WTC11 (cell line): ENCODE measurements at regions not wholly inside any gene's neighbourhood (a gene's known extent, or its start where the extent isn't known, plus 50 kb on each side); places are given as distances from the start of the nearest gene placed in this dataset.

Experiments used
- ATAC-seq: fragments of 200-7000 bp; cut with Tn5 transposase; 2 replicates; pipeline ENCODE4 v1.10.0; 2021; ENCODE audit warnings: mild to moderate bottlenecking, moderate library complexity
- CTCF ChIA-PET: fragments of 300-600 bp; sonication (Branson Sonifier 250); formaldehyde crosslinking; loops from one replicate; lab custom pipeline; 2021; ENCODE audit warnings: antibody characterized with exemption; lab: Charles Lee
- POLR2A ChIA-PET: fragments of 350-600 bp; sonication (Branson Sonifier 250); formaldehyde crosslinking; loops from one replicate; lab custom pipeline; 2021; ENCODE audit warnings: antibody characterized with exemption; lab: Charles Lee
- DNase-seq: peaks from one replicate; pipeline ENCODE4 v3.0.0; 2021; ENCODE audit warnings: low spot score
- H3K27ac Mint-ChIP-seq: 2 replicates; pipeline ENCODE4 v1.8.0; 2021; ENCODE audit warnings: mixed read lengths
- H3K27me3 Mint-ChIP-seq: 2 replicates; pipeline ENCODE4 v1.8.0; 2021; ENCODE audit warnings: low read depth, mild to moderate bottlenecking, moderate library complexity, mixed read lengths
- H3K36me3 Mint-ChIP-seq: 2 replicates; pipeline ENCODE4 v1.8.0; 2021; ENCODE audit warnings: mixed read lengths
- H3K4me1 Mint-ChIP-seq: 2 replicates; pipeline ENCODE4 v1.8.0; 2022; ENCODE audit warnings: mixed read lengths
- H3K4me3 Mint-ChIP-seq: 2 replicates; pipeline ENCODE4 v1.8.0; 2021; ENCODE audit warnings: mild to moderate bottlenecking, moderate library complexity, mixed read lengths
- H3K9me3 Mint-ChIP-seq: 2 replicates; pipeline ENCODE4 v1.8.0; 2021; ENCODE audit warnings: mixed read lengths
- ARID4B ChIP-seq: sonication (generic); formaldehyde crosslinking; IDR thresholded peaks from 2 replicates; pipeline ENCODE4 v1.8.0; 2023; ENCODE audit warnings: missing genetic modification reagents, mild to moderate bottlenecking, borderline replicate concordance
- CBFB ChIP-seq: sonication (generic); formaldehyde crosslinking; IDR thresholded peaks from 2 replicates; pipeline ENCODE4 v1.8.1; 2022; ENCODE audit warnings: mild to moderate bottlenecking, low read depth, missing genetic modification reagents
- CREB1 ChIP-seq: sonication (generic); formaldehyde crosslinking; IDR thresholded peaks from 2 replicates; pipeline ENCODE4 v1.8.0; 2023; ENCODE audit warnings: mild to moderate bottlenecking, missing genetic modification reagents
- E2F4 ChIP-seq: sonication (generic); formaldehyde crosslinking; IDR thresholded peaks from 2 replicates; pipeline ENCODE4 v1.8.1; 2022; ENCODE audit warnings: low read depth, mild to moderate bottlenecking, moderate library complexity, missing genetic modification reagents, borderline replicate concordance
- ERG ChIP-seq: fragments of 250-450 bp; sonication (Bioruptor Pico); IDR thresholded peaks from 2 replicates; pipeline ENCODE4 v1.8.0; 2021; ENCODE audit warnings: mild to moderate bottlenecking
- ETV6 ChIP-seq: sonication (generic); formaldehyde crosslinking; IDR thresholded peaks from 2 replicates; pipeline ENCODE4 v1.8.1; 2022; ENCODE audit warnings: mild to moderate bottlenecking, missing genetic modification reagents
- HMGA2 ChIP-seq: fragments of 250-450 bp; sonication (Bioruptor Pico); IDR thresholded peaks from 2 replicates; pipeline ENCODE4 v1.4.0; 2021; ENCODE audit warnings: mild to moderate bottlenecking, moderate library complexity
- IRF1 ChIP-seq: sonication (generic); formaldehyde crosslinking; IDR thresholded peaks from 2 replicates; pipeline ENCODE4 v1.8.0; 2023; ENCODE audit warnings: missing genetic modification reagents
- NR1H2 ChIP-seq: sonication (generic); formaldehyde crosslinking; IDR thresholded peaks from 2 replicates; pipeline ENCODE4 v1.9.0; 2021; ENCODE audit warnings: mild to moderate bottlenecking, moderate library complexity, missing genetic modification reagents
- ZNF219 ChIP-seq: sonication (generic); formaldehyde crosslinking; IDR thresholded peaks from 2 replicates; pipeline ENCODE4 v1.8.0; 2023; ENCODE audit warnings: missing genetic modification reagents, mild to moderate bottlenecking, borderline replicate concordance
- ZNF232 ChIP-seq: sonication (generic); formaldehyde crosslinking; IDR thresholded peaks from 2 replicates; pipeline ENCODE4 v1.8.0; 2022; ENCODE audit warnings: mild to moderate bottlenecking, missing genetic modification reagents
- TF ChIP-seq, protein P1 (sequence below): fragments of 250-450 bp; sonication (Bioruptor Pico); IDR thresholded peaks from 2 replicates; pipeline ENCODE4 v2.1.2; 2022; ENCODE audit warnings: mild to moderate bottlenecking, moderate library complexity
- TF ChIP-seq, protein P2 (sequence below): sonication (generic); formaldehyde crosslinking; IDR thresholded peaks from 2 replicates; pipeline ENCODE4 v1.8.1; 2022; ENCODE audit warnings: missing genetic modification reagents, borderline replicate concordance
- TF ChIP-seq, protein P3 (sequence below): sonication (generic); formaldehyde crosslinking; IDR thresholded peaks from 2 replicates; pipeline ENCODE4 v1.8.1; 2023; ENCODE audit warnings: mild to moderate bottlenecking, moderate library complexity, missing genetic modification reagents
- TF ChIP-seq, protein P4 (sequence below): sonication (generic); formaldehyde crosslinking; IDR thresholded peaks from 2 replicates; pipeline ENCODE4 v1.8.1; 2023; ENCODE audit warnings: mild to moderate bottlenecking, missing genetic modification reagents, borderline replicate concordance
- TF ChIP-seq, protein P5 (sequence below): fragments of 250-450 bp; sonication (Bioruptor Pico); IDR thresholded peaks from 2 replicates; pipeline ENCODE4 v1.9.0; 2021; ENCODE audit warnings: mild to moderate bottlenecking, borderline replicate concordance

- DNase-seq = no peak
- CTCF ChIA-PET = no interaction called here
- no peak for TF ChIP-seq E2F4 (CRISPR knock-in tag)
- no peak for TF ChIP-seq NR1H2
- TF ChIP-seq, protein P1, sequence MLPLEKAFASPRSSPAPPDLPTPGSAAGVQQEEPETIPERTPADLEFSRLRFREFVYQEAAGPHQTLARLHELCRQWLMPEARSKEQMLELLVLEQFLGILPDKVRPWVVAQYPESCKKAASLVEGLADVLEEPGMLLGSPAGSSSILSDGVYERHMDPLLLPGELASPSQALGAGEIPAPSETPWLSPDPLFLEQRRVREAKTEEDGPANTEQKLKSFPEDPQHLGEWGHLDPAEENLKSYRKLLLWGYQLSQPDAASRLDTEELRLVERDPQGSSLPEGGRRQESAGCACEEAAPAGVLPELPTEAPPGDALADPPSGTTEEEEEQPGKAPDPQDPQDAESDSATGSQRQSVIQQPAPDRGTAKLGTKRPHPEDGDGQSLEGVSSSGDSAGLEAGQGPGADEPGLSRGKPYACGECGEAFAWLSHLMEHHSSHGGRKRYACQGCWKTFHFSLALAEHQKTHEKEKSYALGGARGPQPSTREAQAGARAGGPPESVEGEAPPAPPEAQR (CRISPR knock-in tag) = no peak
- TF ChIP-seq, protein P2, sequence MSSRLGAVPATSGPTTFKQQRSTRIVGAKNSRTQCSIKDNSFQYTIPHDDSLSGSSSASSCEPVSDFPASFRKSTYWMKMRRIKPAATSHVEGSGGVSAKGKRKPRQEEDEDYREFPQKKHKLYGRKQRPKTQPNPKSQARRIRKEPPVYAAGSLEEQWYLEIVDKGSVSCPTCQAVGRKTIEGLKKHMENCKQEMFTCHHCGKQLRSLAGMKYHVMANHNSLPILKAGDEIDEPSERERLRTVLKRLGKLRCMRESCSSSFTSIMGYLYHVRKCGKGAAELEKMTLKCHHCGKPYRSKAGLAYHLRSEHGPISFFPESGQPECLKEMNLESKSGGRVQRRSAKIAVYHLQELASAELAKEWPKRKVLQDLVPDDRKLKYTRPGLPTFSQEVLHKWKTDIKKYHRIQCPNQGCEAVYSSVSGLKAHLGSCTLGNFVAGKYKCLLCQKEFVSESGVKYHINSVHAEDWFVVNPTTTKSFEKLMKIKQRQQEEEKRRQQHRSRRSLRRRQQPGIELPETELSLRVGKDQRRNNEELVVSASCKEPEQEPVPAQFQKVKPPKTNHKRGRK (CRISPR knock-in tag) = no peak
- TF ChIP-seq ARID4B = no peak
- TF ChIP-seq HMGA2 (CRISPR knock-in tag) = no peak
- no peak for TF ChIP-seq ZNF232 (CRISPR knock-in tag)
- TF ChIP-seq ZNF219 (CRISPR knock-in tag) = no peak
- TF ChIP-seq CREB1 (CRISPR knock-in tag) = no peak
- TF ChIP-seq, protein P3, sequence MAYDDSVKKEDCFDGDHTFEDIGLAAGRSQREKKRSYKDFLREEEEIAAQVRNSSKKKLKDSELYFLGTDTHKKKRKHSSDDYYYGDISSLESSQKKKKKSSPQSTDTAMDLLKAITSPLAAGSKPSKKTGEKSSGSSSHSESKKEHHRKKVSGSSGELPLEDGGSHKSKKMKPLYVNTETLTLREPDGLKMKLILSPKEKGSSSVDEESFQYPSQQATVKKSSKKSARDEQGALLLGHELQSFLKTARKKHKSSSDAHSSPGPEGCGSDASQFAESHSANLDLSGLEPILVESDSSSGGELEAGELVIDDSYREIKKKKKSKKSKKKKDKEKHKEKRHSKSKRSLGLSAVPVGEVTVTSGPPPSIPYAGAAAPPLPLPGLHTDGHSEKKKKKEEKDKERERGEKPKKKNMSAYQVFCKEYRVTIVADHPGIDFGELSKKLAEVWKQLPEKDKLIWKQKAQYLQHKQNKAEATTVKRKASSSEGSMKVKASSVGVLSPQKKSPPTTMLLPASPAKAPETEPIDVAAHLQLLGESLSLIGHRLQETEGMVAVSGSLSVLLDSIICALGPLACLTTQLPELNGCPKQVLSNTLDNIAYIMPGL (CRISPR knock-in tag) = no peak
- no peak for TF ChIP-seq IRF1 (CRISPR knock-in tag)
- TF ChIP-seq, protein P4, sequence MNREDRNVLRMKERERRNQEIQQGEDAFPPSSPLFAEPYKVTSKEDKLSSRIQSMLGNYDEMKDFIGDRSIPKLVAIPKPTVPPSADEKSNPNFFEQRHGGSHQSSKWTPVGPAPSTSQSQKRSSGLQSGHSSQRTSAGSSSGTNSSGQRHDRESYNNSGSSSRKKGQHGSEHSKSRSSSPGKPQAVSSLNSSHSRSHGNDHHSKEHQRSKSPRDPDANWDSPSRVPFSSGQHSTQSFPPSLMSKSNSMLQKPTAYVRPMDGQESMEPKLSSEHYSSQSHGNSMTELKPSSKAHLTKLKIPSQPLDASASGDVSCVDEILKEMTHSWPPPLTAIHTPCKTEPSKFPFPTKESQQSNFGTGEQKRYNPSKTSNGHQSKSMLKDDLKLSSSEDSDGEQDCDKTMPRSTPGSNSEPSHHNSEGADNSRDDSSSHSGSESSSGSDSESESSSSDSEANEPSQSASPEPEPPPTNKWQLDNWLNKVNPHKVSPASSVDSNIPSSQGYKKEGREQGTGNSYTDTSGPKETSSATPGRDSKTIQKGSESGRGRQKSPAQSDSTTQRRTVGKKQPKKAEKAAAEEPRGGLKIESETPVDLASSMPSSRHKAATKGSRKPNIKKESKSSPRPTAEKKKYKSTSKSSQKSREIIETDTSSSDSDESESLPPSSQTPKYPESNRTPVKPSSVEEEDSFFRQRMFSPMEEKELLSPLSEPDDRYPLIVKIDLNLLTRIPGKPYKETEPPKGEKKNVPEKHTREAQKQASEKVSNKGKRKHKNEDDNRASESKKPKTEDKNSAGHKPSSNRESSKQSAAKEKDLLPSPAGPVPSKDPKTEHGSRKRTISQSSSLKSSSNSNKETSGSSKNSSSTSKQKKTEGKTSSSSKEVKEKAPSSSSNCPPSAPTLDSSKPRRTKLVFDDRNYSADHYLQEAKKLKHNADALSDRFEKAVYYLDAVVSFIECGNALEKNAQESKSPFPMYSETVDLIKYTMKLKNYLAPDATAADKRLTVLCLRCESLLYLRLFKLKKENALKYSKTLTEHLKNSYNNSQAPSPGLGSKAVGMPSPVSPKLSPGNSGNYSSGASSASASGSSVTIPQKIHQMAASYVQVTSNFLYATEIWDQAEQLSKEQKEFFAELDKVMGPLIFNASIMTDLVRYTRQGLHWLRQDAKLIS (CRISPR knock-in tag) = no peak
- no peak for TF ChIP-seq ERG (CRISPR knock-in tag)
- no peak for TF ChIP-seq CBFB
- TF ChIP-seq, protein P5, sequence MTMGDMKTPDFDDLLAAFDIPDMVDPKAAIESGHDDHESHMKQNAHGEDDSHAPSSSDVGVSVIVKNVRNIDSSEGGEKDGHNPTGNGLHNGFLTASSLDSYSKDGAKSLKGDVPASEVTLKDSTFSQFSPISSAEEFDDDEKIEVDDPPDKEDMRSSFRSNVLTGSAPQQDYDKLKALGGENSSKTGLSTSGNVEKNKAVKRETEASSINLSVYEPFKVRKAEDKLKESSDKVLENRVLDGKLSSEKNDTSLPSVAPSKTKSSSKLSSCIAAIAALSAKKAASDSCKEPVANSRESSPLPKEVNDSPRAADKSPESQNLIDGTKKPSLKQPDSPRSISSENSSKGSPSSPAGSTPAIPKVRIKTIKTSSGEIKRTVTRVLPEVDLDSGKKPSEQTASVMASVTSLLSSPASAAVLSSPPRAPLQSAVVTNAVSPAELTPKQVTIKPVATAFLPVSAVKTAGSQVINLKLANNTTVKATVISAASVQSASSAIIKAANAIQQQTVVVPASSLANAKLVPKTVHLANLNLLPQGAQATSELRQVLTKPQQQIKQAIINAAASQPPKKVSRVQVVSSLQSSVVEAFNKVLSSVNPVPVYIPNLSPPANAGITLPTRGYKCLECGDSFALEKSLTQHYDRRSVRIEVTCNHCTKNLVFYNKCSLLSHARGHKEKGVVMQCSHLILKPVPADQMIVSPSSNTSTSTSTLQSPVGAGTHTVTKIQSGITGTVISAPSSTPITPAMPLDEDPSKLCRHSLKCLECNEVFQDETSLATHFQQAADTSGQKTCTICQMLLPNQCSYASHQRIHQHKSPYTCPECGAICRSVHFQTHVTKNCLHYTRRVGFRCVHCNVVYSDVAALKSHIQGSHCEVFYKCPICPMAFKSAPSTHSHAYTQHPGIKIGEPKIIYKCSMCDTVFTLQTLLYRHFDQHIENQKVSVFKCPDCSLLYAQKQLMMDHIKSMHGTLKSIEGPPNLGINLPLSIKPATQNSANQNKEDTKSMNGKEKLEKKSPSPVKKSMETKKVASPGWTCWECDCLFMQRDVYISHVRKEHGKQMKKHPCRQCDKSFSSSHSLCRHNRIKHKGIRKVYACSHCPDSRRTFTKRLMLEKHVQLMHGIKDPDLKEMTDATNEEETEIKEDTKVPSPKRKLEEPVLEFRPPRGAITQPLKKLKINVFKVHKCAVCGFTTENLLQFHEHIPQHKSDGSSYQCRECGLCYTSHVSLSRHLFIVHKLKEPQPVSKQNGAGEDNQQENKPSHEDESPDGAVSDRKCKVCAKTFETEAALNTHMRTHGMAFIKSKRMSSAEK (CRISPR knock-in tag) = no peak
- no peak for TF ChIP-seq ETV6 (CRISPR knock-in tag)
Measured at GRCh38 chr7:118055647-118056046, 128.3 kb upstream of the LSM8 start.

More at GRCh38 chr7:118055647-118056046, 128.3 kb upstream of the LSM8 start:
- peaks cover 5% of the 10 kb centered on the region for H3K4me1 Mint-ChIP-seq
- H3K27ac Mint-ChIP-seq = no peak overlapping the region
- H3K9me3 Mint-ChIP-seq = no peaks in the 10 kb centered on the region
- H3K27me3 Mint-ChIP-seq = no peaks in the 10 kb centered on the region
- POLR2A ChIA-PET = no interaction called here
- H3K4me3 Mint-ChIP-seq = no peak overlapping the region
- H3K36me3 Mint-ChIP-seq = no peaks in the 10 kb centered on the region
- ATAC-seq = no peak
